Kidney (tissue), 13 donors: ENCODE measurements at regions not wholly inside any gene's neighbourhood (a gene's known extent, or its start where the extent isn't known, plus 50 kb on each side); places are given as distances from the start of the nearest gene placed in this dataset.

ENCODE experiments used
- DNase-seq, 5 donors: peaks; one replicate each; pipeline ENCODE4 v3.0.0-alpha.2; 2013 to 2020
- FAIRE-seq: peaks from 2 replicates; lab custom pipeline; 2012; peaks lifted over from hg19 to GRCh38; lab: Jason Lieb, UNC
- H3K27ac ChIP-seq, 2 donors: one replicate each; pipeline ENCODE4 v1.7.0; 2013; ENCODE audit warnings: low read depth in 2 of 2, low read length in 2 of 2, inconsistent platforms in 1 of 2
- H3K27me3 ChIP-seq: one replicate; pipeline ENCODE4 v1.7.1; 2013; ENCODE audit warnings: low read length, inconsistent platforms; ENCODE audit not compliant: control insufficient read depth, insufficient read depth
- H3K36me3 ChIP-seq, 3 donors: one replicate each; pipeline versions ENCODE4 v1.7.0 to v1.7.1; 2013; ENCODE audit warnings: low read length in 3 of 3, control low read depth in 1 of 3, inconsistent platforms in 1 of 3; ENCODE audit not compliant: insufficient read depth in 3 of 3, control insufficient read depth in 2 of 3
- H3K4me1 ChIP-seq, 3 donors: one replicate each; pipeline versions ENCODE4 v1.7.0 to v1.7.1; 2013; ENCODE audit warnings: low read length in 3 of 3, inconsistent platforms in 1 of 3, low read depth in 1 of 3; ENCODE audit not compliant: control insufficient read depth in 2 of 3, insufficient read depth in 2 of 3
- H3K4me3 ChIP-seq, 3 donors: one replicate each; pipeline versions ENCODE4 v1.7.0 to v1.8.1; 2013; ENCODE audit warnings: low read length in 3 of 3, control low read depth in 1 of 3, inconsistent platforms in 1 of 3
- H3K9ac ChIP-seq, 3 donors: one replicate each; pipeline versions ENCODE4 v1.7.0 to v1.7.1; 2013; ENCODE audit warnings: low read length in 3 of 3, control low read depth in 1 of 3, inconsistent platforms in 1 of 3
- H3K9me3 ChIP-seq, 3 donors: one replicate each; pipeline versions ENCODE4 v1.7.0 to v1.7.1; 2013; ENCODE audit warnings: low read length in 3 of 3, control low read depth in 1 of 3, inconsistent platforms in 1 of 3; ENCODE audit not compliant: control insufficient read depth in 2 of 3, insufficient read depth in 1 of 3
- intact Hi-C: fragments of 100-400 bp; cut with DNase I; formaldehyde crosslinking; loops from one replicate; pipeline ENCODE4 v1.11.1; 2022
- TF ChIP-seq, protein P1 (sequence below): IDR thresholded peaks from 3 replicates; pipeline ENCODE4 v1.5.1; 2012; ENCODE audit warnings: mild to moderate bottlenecking, moderate library complexity, borderline replicate concordance; ENCODE audit not compliant: insufficient read depth; ENCODE audit errors: extremely low read depth
- donor health status: control.
- donor health status: control.
- donor health status: control.
- donor health status: control.
- donor health status: control.
- donor health status: DM: yes; HTN: yes; CAD: no.
- donor health status: Normal renal cell carcinoma (clear cell type).

DNA sequence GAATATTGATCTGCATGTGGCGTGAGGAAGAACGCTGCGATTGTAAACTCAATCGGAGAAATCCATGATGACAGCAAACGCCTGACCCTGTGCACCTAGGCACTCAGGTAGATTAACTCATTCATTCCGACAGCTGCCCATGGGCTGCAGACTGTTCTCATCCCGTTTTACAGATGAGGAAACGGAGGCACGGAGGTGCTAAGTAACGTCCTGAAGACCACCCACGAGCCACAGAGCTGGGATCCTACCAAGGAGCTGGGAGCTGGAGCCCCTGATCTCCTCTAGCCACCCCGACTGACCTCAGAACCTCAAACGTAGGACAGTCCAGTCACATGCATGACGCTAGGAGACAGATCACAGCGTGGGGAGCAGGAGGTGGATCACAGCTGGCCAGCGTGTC lies 1092.7 kb downstream of the BRD1 start:
- intact Hi-C loops: no loop called here
- Histone ChIP-seq H3K27me3 (no peaks in the 10 kb centered on the region), H3K9ac (no peak overlapping the region), H3K27ac (no peak overlapping the region), H3K36me3 (no peaks in the 10 kb centered on the region), H3K4me1 (no peaks in the 10 kb centered on the region), H3K9me3 (no peaks in the 10 kb centered on the region), H3K4me3 (no peak overlapping the region)
- DNase-seq: no peak
- TF ChIP-seq, protein P1, sequence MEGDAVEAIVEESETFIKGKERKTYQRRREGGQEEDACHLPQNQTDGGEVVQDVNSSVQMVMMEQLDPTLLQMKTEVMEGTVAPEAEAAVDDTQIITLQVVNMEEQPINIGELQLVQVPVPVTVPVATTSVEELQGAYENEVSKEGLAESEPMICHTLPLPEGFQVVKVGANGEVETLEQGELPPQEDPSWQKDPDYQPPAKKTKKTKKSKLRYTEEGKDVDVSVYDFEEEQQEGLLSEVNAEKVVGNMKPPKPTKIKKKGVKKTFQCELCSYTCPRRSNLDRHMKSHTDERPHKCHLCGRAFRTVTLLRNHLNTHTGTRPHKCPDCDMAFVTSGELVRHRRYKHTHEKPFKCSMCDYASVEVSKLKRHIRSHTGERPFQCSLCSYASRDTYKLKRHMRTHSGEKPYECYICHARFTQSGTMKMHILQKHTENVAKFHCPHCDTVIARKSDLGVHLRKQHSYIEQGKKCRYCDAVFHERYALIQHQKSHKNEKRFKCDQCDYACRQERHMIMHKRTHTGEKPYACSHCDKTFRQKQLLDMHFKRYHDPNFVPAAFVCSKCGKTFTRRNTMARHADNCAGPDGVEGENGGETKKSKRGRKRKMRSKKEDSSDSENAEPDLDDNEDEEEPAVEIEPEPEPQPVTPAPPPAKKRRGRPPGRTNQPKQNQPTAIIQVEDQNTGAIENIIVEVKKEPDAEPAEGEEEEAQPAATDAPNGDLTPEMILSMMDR: no peak
- FAIRE-seq: no peak

DNA sequence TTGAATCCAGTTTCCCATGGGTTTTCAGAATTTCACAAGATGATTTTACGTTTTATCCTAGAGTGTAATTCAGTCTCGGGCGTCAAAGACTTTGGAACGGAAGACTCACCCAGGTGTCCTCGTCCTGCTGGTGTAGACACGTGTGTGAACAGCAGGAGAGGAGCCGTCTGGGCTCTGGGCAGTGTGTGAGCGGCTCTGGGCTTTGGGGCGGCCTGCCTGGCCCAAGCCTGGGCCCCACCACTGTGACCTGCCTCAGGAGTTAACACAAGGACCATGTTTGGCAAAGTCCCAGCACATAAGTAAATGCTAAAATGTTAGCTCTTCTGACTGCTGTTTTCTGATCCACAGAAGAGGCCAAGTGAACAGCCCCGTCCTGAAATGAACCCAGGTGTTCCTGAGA lies 1093.3 kb downstream of the BRD1 start:
- DNase-seq (peak in 1 of 5 donors; percentile 40), FAIRE-seq (no peak)
- H3K4me3 ChIP-seq: no peak overlapping the region
- H3K27ac ChIP-seq: no peak overlapping the region
- TF ChIP-seq, protein P1: no peak
- no peaks in the 10 kb centered on the region for H3K4me1 ChIP-seq
- no peaks in the 10 kb centered on the region for H3K27me3 ChIP-seq
- no peaks in the 10 kb centered on the region for H3K36me3 ChIP-seq
- H3K9me3 ChIP-seq: no peaks in the 10 kb centered on the region
- intact Hi-C loops: no loop called here
- H3K9ac ChIP-seq: no peak overlapping the region

DNA sequence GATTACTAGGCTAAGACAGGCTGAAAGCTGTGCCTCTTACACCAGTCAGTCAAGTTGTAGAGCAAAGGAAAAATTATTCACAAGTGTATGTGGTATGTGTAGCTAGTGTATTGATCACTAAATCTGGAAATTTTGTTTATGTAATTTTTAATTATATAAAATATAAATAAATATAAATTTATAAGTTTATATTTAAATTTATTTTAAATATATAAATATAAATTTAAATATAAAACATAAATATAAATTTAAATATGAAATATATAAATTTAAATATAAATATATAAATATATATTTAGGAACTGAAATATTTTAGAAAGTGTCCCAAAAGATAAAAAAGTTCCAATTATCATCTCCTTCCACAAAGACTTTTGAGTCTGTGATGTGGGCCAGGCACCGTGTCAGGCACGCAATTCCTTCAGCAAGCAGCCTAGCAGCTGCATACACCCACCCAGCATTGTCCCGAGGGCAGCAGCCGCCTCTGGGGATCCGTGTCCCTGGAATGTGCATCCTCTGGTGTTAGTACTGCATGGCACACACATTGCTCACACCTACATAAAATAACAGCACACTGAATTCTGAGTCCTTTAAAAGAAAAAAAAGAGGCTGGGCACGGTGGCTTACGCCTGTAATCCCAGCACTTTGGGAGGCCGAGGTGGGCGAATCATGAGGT lies 1098.0 kb downstream of the BRD1 start:
- no peaks in the 10 kb centered on the region for H3K27me3 ChIP-seq
- H3K36me3 ChIP-seq: no peaks in the 10 kb centered on the region
- no peaks in the 10 kb centered on the region for H3K4me1 ChIP-seq
- DNase-seq (peak in 1 of 5 donors; percentile 41), FAIRE-seq (no peak)
- TF ChIP-seq, protein P1: no peak
- H3K4me3 ChIP-seq: no peak overlapping the region
- H3K9me3 ChIP-seq: peaks cover 0 to 6% (median 5%) of the 10 kb centered on the region in 3 donors
- no peak overlapping the region for H3K27ac ChIP-seq
- no peak overlapping the region for H3K9ac ChIP-seq
- intact Hi-C loops: no loop called here
